ENCODE measurements at regions not wholly inside any gene's neighbourhood (a gene's known extent, or its start where the extent isn't known, plus 50 kb on each side); places are given as distances from the start of the nearest gene placed in this dataset.

DNA sequence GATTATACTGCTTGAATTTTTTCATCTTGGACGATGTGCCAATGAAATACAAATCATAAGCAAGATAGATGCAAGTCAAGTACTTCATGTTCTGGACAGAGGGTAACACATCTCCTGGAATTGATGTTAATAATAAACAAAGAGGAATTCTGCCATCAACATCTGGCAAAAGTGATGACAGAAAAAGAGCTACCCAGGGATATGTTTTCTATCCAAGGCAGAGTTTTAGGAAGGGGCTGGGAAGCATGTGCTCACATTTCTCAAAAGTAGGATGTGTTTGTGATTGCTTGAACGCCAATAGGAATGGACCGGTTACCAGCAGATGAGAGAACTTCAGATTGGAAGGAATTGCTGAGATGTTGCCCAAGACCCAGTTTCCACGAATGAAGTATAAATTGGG is 242.6 kb upstream of the AGTR1 start:
- intact Hi-C loops (cut with DNase I) = no loop called here
- Histone ChIP-seq H3K27me3 (no peaks in the 10 kb centered on the region), H3K27ac (no peak overlapping the region), H3K36me3 (no peaks in the 10 kb centered on the region), H3K9me3 (no peaks in the 10 kb centered on the region), H3K4me3 (no peak overlapping the region), H3K4me1 (no peaks in the 10 kb centered on the region)
- DNase-seq (ENCODE audit: low spot score in 2 of 2) = no peak
- TF ChIP-seq, protein P1, sequence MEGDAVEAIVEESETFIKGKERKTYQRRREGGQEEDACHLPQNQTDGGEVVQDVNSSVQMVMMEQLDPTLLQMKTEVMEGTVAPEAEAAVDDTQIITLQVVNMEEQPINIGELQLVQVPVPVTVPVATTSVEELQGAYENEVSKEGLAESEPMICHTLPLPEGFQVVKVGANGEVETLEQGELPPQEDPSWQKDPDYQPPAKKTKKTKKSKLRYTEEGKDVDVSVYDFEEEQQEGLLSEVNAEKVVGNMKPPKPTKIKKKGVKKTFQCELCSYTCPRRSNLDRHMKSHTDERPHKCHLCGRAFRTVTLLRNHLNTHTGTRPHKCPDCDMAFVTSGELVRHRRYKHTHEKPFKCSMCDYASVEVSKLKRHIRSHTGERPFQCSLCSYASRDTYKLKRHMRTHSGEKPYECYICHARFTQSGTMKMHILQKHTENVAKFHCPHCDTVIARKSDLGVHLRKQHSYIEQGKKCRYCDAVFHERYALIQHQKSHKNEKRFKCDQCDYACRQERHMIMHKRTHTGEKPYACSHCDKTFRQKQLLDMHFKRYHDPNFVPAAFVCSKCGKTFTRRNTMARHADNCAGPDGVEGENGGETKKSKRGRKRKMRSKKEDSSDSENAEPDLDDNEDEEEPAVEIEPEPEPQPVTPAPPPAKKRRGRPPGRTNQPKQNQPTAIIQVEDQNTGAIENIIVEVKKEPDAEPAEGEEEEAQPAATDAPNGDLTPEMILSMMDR (IDR thresholded peaks at IDR 0.05) = no peak

DNA sequence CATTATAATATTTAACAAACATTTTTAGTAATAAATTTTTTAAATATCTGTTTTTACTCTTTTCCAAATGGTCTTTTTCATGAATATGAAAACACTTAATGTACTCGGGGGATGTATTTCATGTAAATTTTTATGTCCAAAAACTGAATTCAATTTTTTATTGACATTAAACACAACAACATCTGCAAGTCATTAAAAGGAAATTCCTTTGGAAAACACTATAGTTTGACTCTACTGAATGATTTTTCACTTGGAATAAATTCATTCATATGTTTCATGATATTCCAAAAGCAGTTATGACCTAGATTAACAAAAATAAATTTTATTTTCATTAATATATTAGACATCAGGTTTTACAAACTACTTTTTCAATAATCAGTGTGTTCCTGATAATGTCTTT is 239.8 kb upstream of the AGTR1 start:
- intact Hi-C loops (cut with DNase I) = no loop called here
- no peaks in the 10 kb centered on the region for H3K36me3 ChIP-seq
- no peak for DNase-seq (ENCODE audit: low spot score in 2 of 2)
- TF ChIP-seq, protein P1 (IDR thresholded peaks at IDR 0.05) = no peak
- H3K27ac ChIP-seq = no peak overlapping the region
- no peaks in the 10 kb centered on the region for H3K9me3 ChIP-seq
- no peaks in the 10 kb centered on the region for H3K4me1 ChIP-seq
- H3K4me3 ChIP-seq = no peak overlapping the region
- no peaks in the 10 kb centered on the region for H3K27me3 ChIP-seq

DNA sequence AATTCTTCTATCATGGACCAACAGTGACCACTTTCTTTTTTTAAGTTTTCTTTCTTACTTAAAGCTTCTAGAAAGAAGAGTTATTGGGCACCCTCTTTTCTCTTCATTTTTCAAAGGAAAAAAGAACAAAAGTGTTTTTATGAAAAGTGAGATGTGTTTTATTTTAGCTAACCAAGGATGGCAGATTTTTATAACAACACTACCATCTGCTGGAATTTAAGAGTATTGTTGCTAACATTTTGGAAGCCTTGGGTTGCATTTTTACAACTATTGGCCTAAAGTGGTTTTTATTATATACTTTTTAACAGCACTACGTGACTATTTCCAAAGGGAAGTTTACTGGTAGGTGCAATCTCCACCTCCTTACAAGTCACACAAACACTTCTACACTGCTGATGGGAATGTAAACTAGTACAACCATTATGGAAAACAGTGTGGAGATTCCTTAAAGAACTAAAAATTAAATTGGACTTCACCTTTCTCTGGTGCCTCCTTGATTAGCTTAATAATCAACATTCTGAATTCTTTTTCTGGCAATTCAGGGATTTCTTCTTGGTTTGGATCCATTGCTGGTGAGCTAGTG is 237.7 kb upstream of the AGTR1 start:
- no peak for DNase-seq (ENCODE audit: low spot score in 2 of 2)
- H3K27ac ChIP-seq = no peak overlapping the region
- H3K27me3 ChIP-seq = no peaks in the 10 kb centered on the region
- TF ChIP-seq, protein P1 (IDR thresholded peaks at IDR 0.05) = no peak
- no peaks in the 10 kb centered on the region for H3K36me3 ChIP-seq
- H3K4me1 ChIP-seq = no peaks in the 10 kb centered on the region
- no peaks in the 10 kb centered on the region for H3K9me3 ChIP-seq
- no peak overlapping the region for H3K4me3 ChIP-seq
- intact Hi-C loops (cut with DNase I) = no loop called here

DNA sequence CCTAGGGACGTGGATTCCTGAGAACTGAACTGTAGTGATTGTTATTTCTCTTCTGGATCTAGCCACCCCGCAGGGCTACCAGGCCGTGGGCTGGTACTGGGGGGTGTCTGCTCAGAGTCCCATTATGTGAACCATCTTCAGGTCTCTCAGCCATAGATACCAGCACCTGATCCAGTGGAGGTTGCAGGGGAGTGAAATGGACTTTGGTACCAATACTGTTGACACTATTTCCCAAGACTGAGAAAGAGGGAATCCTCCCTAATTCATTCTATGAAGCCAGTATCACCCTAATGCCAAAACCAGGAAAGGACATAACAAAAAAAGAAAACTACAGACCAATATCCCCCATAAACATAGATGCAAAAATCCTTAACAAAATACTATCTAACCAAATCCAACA is 237.0 kb upstream of the AGTR1 start:
- H3K36me3 ChIP-seq = no peaks in the 10 kb centered on the region
- TF ChIP-seq, protein P1 (IDR thresholded peaks at IDR 0.05) = no peak

DNA sequence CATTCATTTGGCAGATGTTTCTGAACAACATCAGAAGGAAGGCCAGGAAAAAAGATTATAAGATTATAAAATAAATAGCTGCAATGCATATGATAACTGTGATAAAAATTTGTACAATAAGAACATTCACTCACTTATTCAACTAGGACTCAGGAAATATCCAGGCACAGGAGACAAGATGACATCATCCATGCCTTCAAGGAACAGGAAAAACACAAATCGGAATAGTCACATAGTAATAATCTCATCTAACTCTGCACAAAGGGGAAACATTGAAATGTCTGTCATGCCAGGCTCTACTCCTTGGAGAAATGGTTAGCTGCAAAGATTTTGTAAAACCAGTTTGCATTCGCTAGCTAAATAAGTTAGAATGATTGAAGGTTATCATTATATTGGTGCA is 233.5 kb upstream of the AGTR1 start:
- TF ChIP-seq, protein P1 (IDR thresholded peaks at IDR 0.05) = no peak
- Histone ChIP-seq H3K27me3 (no peaks in the 10 kb centered on the region), H3K9me3 (no peaks in the 10 kb centered on the region), H3K4me3 (no peak overlapping the region), H3K27ac (no peak overlapping the region), H3K36me3 (no peaks in the 10 kb centered on the region), H3K4me1 (no peaks in the 10 kb centered on the region)
- intact Hi-C loops (cut with DNase I) = no loop called here
- no peak for DNase-seq (ENCODE audit: low spot score in 2 of 2)

More for the DNA sequence above, 237.0 kb upstream of the AGTR1 start:
- intact Hi-C loops (cut with DNase I) = no loop called here
- DNase-seq (ENCODE audit: low spot score in 2 of 2) = no peak
- Histone ChIP-seq H3K27ac (no peak overlapping the region), H3K4me1 (no peaks in the 10 kb centered on the region), H3K9me3 (no peaks in the 10 kb centered on the region), H3K27me3 (no peaks in the 10 kb centered on the region), H3K4me3 (no peak overlapping the region)

DNA sequence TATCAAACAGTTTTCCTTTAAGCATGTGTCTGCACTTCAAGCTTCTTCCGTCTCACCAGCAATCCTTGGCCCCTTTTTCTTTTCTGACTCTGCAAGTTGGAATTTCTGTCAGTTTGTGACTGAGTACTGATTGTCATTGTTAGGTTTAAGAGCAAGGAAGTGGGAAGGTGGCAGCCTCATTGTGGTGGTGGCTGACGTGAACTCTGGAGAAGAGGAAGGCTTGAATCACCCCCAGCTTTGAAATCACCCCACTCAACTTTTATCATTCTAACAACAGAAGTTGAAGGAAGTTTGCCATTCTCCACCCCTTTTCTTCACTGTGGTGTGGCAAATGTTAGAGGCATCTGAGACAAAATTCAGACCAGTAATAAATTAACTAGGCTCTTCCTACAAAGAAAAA is 231.6 kb upstream of the AGTR1 start:
- Histone ChIP-seq H3K9me3 (no peaks in the 10 kb centered on the region), H3K36me3 (no peaks in the 10 kb centered on the region), H3K27ac (no peak overlapping the region), H3K27me3 (no peaks in the 10 kb centered on the region), H3K4me3 (no peak overlapping the region), H3K4me1 (no peaks in the 10 kb centered on the region)
- TF ChIP-seq, protein P1 (IDR thresholded peaks at IDR 0.05) = no peak
- intact Hi-C loops (cut with DNase I) = no loop called here
- no peak for DNase-seq (ENCODE audit: low spot score in 2 of 2)

All from ascending aorta (tissue), 2 donors.